HEK293T (cell line): ENCODE measurements at regions not wholly inside any gene's neighbourhood (a gene's known extent, or its start where the extent isn't known, plus 50 kb on each side); places are given as distances from the start of the nearest gene placed in this dataset.

Source experiments
- CTCF ChIA-PET: fragments of 350-600 bp; formaldehyde crosslinking; extraction: SDS; loops from one replicate; lab custom pipeline; 2021; ENCODE audit warnings: antibody characterized with exemption, inconsistent platforms; lab: Yijun Ruan, JAX
- POLR2A ChIA-PET: fragments of 350-600 bp; formaldehyde crosslinking; extraction: SDS; loops from one replicate; lab custom pipeline; 2020; ENCODE audit warnings: antibody characterized with exemption, inconsistent platforms; lab: Yijun Ruan, JAX
- DNase-seq: peaks from one replicate; pipeline ENCODE4 v3.0.0; 2012; ENCODE audit warnings: mixed read lengths; ENCODE audit errors: extremely low spot score
- ARNT ChIP-seq: fragments of 450-650 bp; IDR thresholded peaks from 2 replicates; pipeline ENCODE4 v1.6.1; 2017; ENCODE audit warnings: mild to moderate bottlenecking
- BHLHE40 ChIP-seq: fragments of 450-650 bp; IDR thresholded peaks from 2 replicates; pipeline ENCODE4 v1.6.1; 2016; ENCODE audit warnings: mild to moderate bottlenecking, moderate library complexity, borderline replicate concordance
- CTBP1 ChIP-seq: fragments of 450-650 bp; IDR thresholded peaks from 2 replicates; pipeline ENCODE4 v1.6.1; 2016; ENCODE audit warnings: borderline replicate concordance
- ELF4 ChIP-seq: fragments of 450-650 bp; IDR thresholded peaks from 2 replicates; pipeline ENCODE4 v1.6.1; 2017; ENCODE audit warnings: antibody characterized with exemption
- FOXA1 ChIP-seq: fragments of 450-650 bp; IDR thresholded peaks from 2 replicates; pipeline ENCODE4 v1.6.1; 2016; ENCODE audit warnings: mild to moderate bottlenecking
- FOXK2 ChIP-seq: fragments of 450-650 bp; IDR thresholded peaks from 2 replicates; pipeline ENCODE4 v1.6.1; 2016; ENCODE audit warnings: mild to moderate bottlenecking
- FOXM1 ChIP-seq: fragments of 450-650 bp; IDR thresholded peaks from 2 replicates; pipeline ENCODE4 v1.6.1; 2017; ENCODE audit warnings: mild to moderate bottlenecking, borderline replicate concordance
- HDGF ChIP-seq: fragments of 450-650 bp; IDR thresholded peaks from 2 replicates; pipeline ENCODE4 v1.6.1; 2017; ENCODE audit warnings: antibody characterized with exemption, borderline replicate concordance
- L3MBTL2 ChIP-seq: fragments of 450-650 bp; conservative IDR thresholded peaks from 2 replicates; pipeline ENCODE4 v1.6.1; 2016; ENCODE audit warnings: mild to moderate bottlenecking
- LEF1 ChIP-seq: fragments of 450-650 bp; IDR thresholded peaks from 2 replicates; pipeline ENCODE4 v1.6.1; 2017; ENCODE audit warnings: mild to moderate bottlenecking, borderline replicate concordance
- NFRKB ChIP-seq: fragments of 450-650 bp; IDR thresholded peaks from 2 replicates; pipeline ENCODE4 v1.6.1; 2016; ENCODE audit warnings: mild to moderate bottlenecking, moderate library complexity
- SP1 ChIP-seq: fragments of 450-650 bp; IDR thresholded peaks from 2 replicates; pipeline ENCODE4 v1.6.1; 2017
- SUZ12 ChIP-seq: fragments of 450-650 bp; IDR thresholded peaks from 2 replicates; pipeline ENCODE4 v1.6.1; 2016; ENCODE audit warnings: mild to moderate bottlenecking
- TARDBP ChIP-seq: fragments of 450-650 bp; IDR thresholded peaks from 2 replicates; pipeline ENCODE4 v1.6.1; 2016
- ZNF384 ChIP-seq: fragments of 450-650 bp; IDR thresholded peaks from 2 replicates; pipeline ENCODE4 v1.6.1; 2016
- TF ChIP-seq, protein P1 (sequence below): fragments of 450-650 bp; IDR thresholded peaks from 2 replicates; pipeline ENCODE4 v1.6.1; 2016

DNA sequence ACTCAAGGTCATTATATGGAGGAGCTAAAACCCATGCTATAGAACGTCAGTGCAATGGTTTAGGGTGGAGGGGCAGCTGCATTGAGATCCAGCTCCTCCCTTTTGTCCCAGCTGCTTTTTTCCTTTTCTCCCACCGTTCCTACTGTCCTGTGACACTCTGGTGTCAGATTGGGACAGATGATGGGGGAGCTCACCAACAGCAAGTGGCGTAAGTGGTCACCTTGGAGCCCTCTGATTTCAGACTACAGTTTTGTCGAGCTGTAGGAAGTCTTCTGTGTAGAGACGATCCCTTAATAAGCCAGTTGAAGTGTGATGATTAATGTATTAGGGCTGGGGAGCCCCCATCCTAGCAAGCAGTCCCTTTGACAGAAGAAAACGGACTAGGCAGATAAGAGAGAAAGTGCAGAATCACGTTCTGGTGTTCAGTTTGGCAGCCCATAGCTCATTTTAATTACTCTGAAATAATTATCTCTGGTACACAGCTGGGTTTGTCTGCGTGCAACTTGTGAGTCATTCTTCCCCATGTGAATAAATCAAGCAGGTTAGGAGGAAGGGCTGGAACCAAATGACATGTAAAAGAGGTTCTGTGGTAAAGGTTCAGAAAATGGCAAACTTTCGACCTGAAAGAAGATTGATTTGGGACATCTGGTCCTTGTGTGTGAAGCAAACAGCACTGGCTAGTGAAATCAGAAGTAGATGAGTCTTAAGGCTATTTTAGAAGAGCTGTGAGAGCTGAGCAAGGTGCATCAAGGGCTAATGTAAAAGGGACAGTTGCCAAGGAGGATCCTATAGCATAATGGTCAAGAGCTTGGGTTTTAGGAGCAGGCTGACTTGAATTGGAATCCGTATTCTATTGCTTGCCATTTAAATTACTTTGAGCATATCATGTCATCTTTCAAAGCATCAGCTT is 241.4 kb downstream of the EDEM1 start:
- no peak for DNase-seq
- ChIA-PET POLR2A (no interaction called here), CTCF (no interaction called here)
- TF ChIP-seq TARDBP, result no peak
- no peak for TF ChIP-seq FOXM1
- no peak for TF ChIP-seq ARNT
- no peak for TF ChIP-seq FOXK2
- no peak for TF ChIP-seq FOXA1
- TF ChIP-seq CTBP1, result no peak
- TF ChIP-seq ELF4, result no peak
- TF ChIP-seq LEF1, result no peak
- no peak for TF ChIP-seq SP1
- no peak for TF ChIP-seq NFRKB
- TF ChIP-seq ZNF384, result no peak
- TF ChIP-seq, protein P1, sequence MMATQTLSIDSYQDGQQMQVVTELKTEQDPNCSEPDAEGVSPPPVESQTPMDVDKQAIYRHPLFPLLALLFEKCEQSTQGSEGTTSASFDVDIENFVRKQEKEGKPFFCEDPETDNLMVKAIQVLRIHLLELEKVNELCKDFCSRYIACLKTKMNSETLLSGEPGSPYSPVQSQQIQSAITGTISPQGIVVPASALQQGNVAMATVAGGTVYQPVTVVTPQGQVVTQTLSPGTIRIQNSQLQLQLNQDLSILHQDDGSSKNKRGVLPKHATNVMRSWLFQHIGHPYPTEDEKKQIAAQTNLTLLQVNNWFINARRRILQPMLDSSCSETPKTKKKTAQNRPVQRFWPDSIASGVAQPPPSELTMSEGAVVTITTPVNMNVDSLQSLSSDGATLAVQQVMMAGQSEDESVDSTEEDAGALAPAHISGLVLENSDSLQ, result no peak
- no peak for TF ChIP-seq HDGF
- TF ChIP-seq L3MBTL2, result no peak
- TF ChIP-seq BHLHE40, result no peak
- no peak for TF ChIP-seq SUZ12

DNA sequence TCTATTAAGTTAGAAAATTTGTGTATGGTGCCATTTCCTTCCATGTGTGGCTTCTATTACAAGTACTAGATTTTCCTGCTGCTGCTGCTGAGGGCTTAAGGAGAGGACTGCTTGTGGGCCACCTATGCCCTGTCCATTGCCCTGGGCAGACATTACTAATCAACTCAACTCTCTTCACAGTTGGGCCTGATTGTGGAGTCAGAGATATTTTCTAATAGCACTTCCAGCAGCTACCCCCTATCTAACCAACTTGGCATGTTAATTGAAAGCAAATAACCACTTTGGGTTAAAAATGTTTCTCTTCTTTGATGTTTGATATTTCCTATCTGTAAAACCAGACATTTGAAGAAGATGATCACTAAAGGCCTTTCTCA is 242.0 kb downstream of the EDEM1 start:
- POLR2A ChIA-PET, result no interaction called here

DNA sequence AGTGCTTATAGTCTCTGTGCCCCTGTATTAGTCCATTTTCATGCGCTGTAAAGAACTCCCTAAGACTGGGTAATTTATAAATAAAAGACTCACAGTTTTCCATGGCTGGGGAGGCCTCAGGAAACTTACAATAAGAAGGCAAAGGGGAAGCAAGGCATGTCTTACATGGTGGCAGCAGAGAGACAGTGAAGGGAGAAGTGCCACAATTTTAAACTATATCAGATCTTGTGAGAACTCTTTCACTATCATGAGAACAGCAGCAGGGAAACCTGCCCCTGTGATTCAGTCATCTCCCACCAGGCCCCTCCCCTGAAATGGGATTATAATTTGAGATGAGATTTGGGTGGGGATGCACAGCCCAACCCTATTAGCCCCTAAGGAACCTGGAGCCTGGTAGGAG is 243.2 kb downstream of the EDEM1 start:
- TF ChIP-seq SUZ12 (no peak), ZNF384 (no peak), FOXK2 (no peak), HDGF (no peak), LEF1 (no peak), BHLHE40 (no peak), L3MBTL2 (no peak), SP1 (no peak), FOXA1 (no peak), TARDBP (no peak), CTBP1 (no peak), ARNT (no peak), ELF4 (no peak), NFRKB (no peak)
- TF ChIP-seq, protein P1, result no peak
- ChIA-PET CTCF (no interaction called here), POLR2A (no interaction called here)
- DNase-seq, result no peak

More for the DNA sequence above, 242.0 kb downstream of the EDEM1 start:
- TF ChIP-seq HDGF, result no peak
- no peak for TF ChIP-seq ELF4
- no peak for TF ChIP-seq ZNF384
- TF ChIP-seq NFRKB, result no peak
- no peak for TF ChIP-seq SP1
- no peak for TF ChIP-seq ARNT
- TF ChIP-seq FOXA1, result no peak
- no peak for TF ChIP-seq CTBP1
- TF ChIP-seq FOXM1, result no peak
- TF ChIP-seq L3MBTL2, result no peak
- CTCF ChIA-PET, result no interaction called here
- DNase-seq, result no peak

DNA sequence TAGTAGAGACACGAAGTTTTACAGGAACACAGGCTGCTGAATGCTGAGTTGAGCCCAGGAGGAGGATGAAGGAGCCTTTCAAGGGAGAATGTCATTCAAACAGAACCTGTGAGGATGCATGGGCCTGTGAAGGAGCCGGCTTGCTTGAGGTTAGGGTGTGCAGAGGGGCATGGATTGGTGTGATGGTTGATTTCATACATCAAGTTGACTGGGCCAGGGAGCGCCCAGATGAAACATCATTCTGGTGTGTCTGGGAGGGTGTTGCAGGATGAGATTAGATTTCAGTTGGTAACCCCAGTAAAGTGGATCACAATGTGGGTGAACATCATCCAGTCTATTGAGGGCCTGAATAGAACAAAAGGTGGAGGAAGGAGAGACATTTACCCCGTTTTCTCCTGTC is 243.6 kb downstream of the EDEM1 start:
- TF ChIP-seq ZNF384, result no peak
- TF ChIP-seq FOXA1, result no peak
- POLR2A ChIA-PET, result no interaction called here
- CTCF ChIA-PET, result no interaction called here
- no peak for DNase-seq

DNA sequence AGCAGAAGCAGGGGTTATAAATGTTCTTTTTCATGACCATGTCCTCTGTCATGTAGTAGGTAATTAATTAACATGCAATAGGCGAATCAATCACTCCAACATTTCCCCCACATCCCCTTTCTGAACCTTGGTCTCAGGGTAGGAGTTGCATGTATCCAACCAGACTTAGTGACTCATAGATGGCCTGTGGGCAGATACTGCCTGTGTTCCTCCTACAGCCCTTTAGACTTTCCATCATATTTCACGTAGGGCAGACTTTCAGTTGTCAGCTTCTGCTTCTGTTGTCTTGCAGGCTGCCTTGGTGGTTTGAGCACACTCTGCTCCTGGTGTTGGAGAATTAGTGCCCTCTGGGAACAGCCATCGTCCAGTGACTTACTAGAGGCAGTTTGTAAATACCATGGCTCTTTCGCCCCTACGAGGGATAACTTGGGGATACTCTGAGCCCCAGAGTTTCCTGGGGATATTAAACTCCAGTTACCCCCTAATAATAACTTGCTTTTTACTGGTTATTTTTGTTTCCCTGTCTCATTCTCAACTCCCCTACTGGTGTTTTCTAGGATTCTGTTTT is 244.4 kb downstream of the EDEM1 start:
- CTCF ChIA-PET, result no interaction called here
- POLR2A ChIA-PET, result no interaction called here
- no peak for DNase-seq
- TF ChIP-seq NFRKB, result no peak
- TF ChIP-seq, protein P1, result no peak
- no peak for TF ChIP-seq CTBP1
- no peak for TF ChIP-seq LEF1
- TF ChIP-seq HDGF, result no peak
- no peak for TF ChIP-seq FOXK2
- TF ChIP-seq L3MBTL2, result no peak
- TF ChIP-seq FOXA1, result no peak
- TF ChIP-seq TARDBP, result no peak
- no peak for TF ChIP-seq SP1
- no peak for TF ChIP-seq ZNF384

DNA sequence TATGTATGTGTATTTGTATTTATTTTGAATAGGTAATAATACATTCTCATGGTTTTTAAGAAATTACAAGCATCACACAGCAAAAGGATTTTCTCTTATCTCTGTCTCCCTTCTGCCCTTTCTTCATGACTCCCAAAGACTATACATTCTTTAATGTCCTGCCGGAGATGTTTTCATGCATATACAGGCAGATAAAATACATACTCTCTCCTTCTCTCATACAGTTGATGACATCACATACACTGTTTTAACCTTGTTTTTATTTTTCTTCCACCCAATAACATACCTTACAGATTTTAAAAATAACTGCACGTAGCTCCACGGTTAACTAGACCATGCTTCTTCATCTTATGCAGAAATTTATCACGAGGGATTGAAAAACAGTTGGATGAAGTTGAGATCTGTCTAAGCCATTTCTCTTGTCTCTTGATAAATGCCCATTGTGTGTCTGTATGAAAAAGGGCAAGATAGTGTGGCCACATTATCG is 249.8 kb downstream of the EDEM1 start:
- ChIA-PET CTCF (no interaction called here), POLR2A (no interaction called here)
- TF ChIP-seq ARNT (no peak), SP1 (no peak), ZNF384 (no peak), ELF4 (no peak), CTBP1 (no peak), FOXM1 (no peak), FOXA1 (no peak), BHLHE40 (no peak), SUZ12 (no peak), TARDBP (no peak), LEF1 (no peak), L3MBTL2 (no peak), NFRKB (no peak), HDGF (no peak), FOXK2 (no peak)
- TF ChIP-seq, protein P1, result no peak
- DNase-seq, result no peak
